ENCODE measurements at regions not wholly inside any gene's neighbourhood (a gene's known extent, or its start where the extent isn't known, plus 50 kb on each side); places are given as distances from the start of the nearest gene placed in this dataset.

- TF ChIP-seq JUN (IDR thresholded peaks at IDR 0.05; ENCODE audit: borderline replicate concordance, insufficient read depth, insufficient read length, low read depth) (no peak), CTCF (IDR thresholded peaks at IDR 0.05; ENCODE audit: extremely low read depth in 1 of 2, insufficient read depth in 1 of 2, low read depth in 1 of 2, low read length in 2 of 2) (peak; percentile 43 to 48), POLR2AphosphoS5 (IDR thresholded peaks at IDR 0.05; ENCODE audit: insufficient read depth, low read depth, low read length) (no peak), GATA2 (IDR thresholded peaks at IDR 0.05; ENCODE audit: insufficient read depth, insufficient read length, low read depth, low read length) (no peak), EZH2 (IDR thresholded peaks at IDR 0.05; ENCODE audit: borderline replicate concordance, low read depth, low read length, severe bottlenecking) (no peak), FOS (IDR thresholded peaks at IDR 0.05; ENCODE audit: borderline replicate concordance, insufficient read depth, low read length) (no peak), POLR2A (IDR thresholded peaks at IDR 0.05; ENCODE audit: low read depth, low read length) (no peak)
Observed at GRCh38 chr3:1987980-1988379, 110.7 kb upstream of the CNTN4 start.
